GM12892 (cell line): ENCODE measurements at regions not wholly inside any gene's neighbourhood (a gene's known extent, or its start where the extent isn't known, plus 50 kb on each side); places are given as distances from the start of the nearest gene placed in this dataset.

ENCODE experiments used
- POLR2A ChIP-seq: IDR thresholded peaks from 2 replicates; pipeline ENCODE4 v1.6.1; 2011; ENCODE audit warnings: low read depth, low read length, control low read depth
- POLR2AphosphoS5 ChIP-seq: IDR thresholded peaks from 2 replicates; pipeline ENCODE4 v1.6.1; 2011; ENCODE audit warnings: low read depth, low read length, control low read depth

GRCh38 chr14:71536015-71536740 is 396.1 kb upstream of the RGS6 start:
- TF ChIP-seq POLR2A, result no peak
- no peak for TF ChIP-seq POLR2AphosphoS5
